Kidney epithelial cell (primary cell): ENCODE measurements at regions not wholly inside any gene's neighbourhood (a gene's known extent, or its start where the extent isn't known, plus 50 kb on each side); places are given as distances from the start of the nearest gene placed in this dataset.

Source experiments
- DNase-seq: peaks from one replicate; pipeline ENCODE4 v3.0.0-alpha.2; 2010; ENCODE audit warnings: low read depth
- H3K27me3 ChIP-seq: 2 replicates; pipeline ENCODE4 v1.6.0; 2011; ENCODE audit warnings: low read length; ENCODE audit not compliant: control insufficient read depth, insufficient read depth
- H3K36me3 ChIP-seq: 2 replicates; pipeline ENCODE4 v1.5.1; 2011; ENCODE audit warnings: low read length; ENCODE audit not compliant: control insufficient read depth, insufficient read depth
- H3K4me3 ChIP-seq: 2 replicates; pipeline ENCODE4 v1.5.1; 2011; ENCODE audit warnings: low read depth, mild to moderate bottlenecking, control low read depth, low read length
- CTCF ChIP-seq: IDR thresholded peaks from 2 replicates; pipeline ENCODE4 v1.5.1; 2011; ENCODE audit warnings: mild to moderate bottlenecking, moderate library complexity, low read length, control low read depth, inconsistent platforms; ENCODE audit not compliant: insufficient read depth, poor library complexity, severe bottlenecking

- no peak for DNase-seq
- Histone ChIP-seq H3K27me3 (no peaks in the 10 kb centered on the region), H3K36me3 (no peaks in the 10 kb centered on the region), H3K4me3 (no peak overlapping the region)
- no peak for TF ChIP-seq CTCF
These were observed 196.2 kb upstream of the DYNLRB2 start for GRCh38 chr16:80344570-80344969.

DNA sequence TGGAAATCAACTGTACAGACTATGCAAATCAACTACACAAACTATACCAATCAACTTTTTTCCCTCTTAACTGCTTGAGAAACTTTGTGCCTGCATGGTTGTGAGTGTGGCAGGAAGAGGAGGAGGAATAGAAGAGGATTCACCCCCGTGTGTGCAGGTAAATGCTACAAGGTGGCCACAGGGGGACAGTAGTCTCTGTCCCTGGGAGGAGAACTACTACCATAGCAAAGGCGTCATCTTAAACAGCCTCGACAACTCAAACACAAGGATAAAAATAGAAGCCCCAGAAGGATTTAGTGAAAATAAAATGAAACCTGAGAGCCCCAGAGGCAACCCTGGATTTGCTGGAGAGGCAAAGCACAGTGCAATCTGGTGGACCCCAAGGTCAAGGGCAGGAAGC, 199.5 kb upstream of the DYNLRB2 start:
- H3K4me3 ChIP-seq: no peak overlapping the region

DNA sequence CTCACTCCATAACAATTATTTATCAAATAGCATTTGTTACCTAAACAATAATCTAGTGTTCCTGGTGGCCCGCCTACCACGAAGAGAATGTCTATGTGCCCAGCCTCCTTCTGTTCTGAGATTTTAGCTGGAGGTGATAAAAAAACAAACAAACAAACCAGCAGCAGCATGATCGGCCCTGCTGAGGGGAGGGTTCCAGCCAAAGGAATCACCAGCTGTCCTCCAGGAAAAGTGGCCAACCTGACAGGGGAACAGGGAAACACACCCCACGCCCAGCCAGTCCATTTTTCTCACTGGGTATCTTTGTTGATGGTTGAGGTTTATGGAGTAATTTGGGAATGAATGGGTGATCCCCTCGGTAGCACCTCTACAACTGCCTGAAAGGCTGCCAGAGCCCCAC, 203.0 kb upstream of the DYNLRB2 start:
- no peak for DNase-seq
- no peak overlapping the region for H3K4me3 ChIP-seq
- no peak for TF ChIP-seq CTCF
- no peaks in the 10 kb centered on the region for H3K27me3 ChIP-seq
- no peaks in the 10 kb centered on the region for H3K36me3 ChIP-seq

More for the DNA sequence above, 199.5 kb upstream of the DYNLRB2 start:
- peak; percentile 11 for TF ChIP-seq CTCF
- DNase-seq: no peak
- H3K36me3 ChIP-seq: no peaks in the 10 kb centered on the region
- H3K27me3 ChIP-seq: no peaks in the 10 kb centered on the region

DNA sequence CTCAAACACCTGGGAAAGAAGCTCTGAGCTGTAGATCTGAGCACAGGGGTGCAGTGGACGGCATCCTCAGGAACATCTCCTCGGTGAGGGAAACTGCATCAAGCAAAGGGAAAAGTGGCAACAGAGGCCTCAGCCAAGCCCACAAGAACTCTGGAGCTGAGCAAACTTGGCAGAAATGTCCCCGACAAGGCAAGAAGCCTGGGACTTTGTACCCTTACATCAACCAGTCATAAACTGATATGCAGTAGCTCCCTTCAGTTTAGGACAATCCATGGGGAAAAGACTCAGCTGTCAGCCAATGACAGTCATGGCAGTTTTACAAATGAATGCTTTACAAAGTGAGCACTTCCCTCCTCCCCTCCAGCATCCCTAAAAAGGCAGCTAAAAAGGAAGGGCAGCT, 210.0 kb upstream of the DYNLRB2 start:
- DNase-seq: no peak
- no peaks in the 10 kb centered on the region for H3K27me3 ChIP-seq
- no peak for TF ChIP-seq CTCF
- H3K4me3 ChIP-seq: no peak overlapping the region
- H3K36me3 ChIP-seq: no peaks in the 10 kb centered on the region

DNA sequence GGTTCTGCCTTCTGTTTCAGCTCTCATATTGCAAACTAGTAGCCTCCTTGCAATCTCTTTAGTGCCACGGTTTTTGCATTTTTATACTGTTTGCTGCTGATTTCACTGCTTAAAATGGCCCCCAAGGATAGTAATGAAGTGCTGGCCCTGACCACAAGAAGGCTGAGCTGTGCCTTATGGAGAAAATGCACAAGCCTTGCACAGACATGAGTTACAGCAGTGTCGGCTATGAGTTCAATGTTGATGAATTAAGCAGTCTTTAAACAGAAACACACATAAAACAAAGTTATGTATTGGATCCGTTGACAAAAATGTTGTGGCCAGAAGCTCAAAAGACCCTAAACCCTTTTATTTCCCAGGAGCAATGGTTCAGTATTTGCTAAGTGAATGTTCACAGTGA, 210.6 kb upstream of the DYNLRB2 start:
- Histone ChIP-seq H3K27me3 (no peaks in the 10 kb centered on the region), H3K36me3 (no peaks in the 10 kb centered on the region), H3K4me3 (no peak overlapping the region)
- DNase-seq: no peak
- TF ChIP-seq CTCF: no peak

DNA sequence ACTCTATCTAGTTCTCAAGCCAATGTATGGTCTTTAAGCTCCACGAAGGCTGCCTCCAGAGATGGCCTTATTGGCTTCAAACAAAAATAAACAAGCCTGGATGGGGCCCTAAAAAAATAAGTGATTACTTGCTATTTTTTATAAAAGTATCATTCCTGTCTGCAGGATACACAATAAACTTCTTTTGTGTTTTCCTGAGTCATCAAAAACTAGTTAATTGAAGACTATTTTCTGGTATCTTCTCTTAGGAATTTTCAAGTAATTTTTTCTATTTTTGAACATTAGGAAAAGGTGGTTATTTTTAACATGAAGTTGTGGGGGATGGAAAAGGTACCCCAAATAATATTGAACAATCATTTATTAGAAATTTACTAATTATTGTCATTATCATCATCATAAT, 213.1 kb upstream of the DYNLRB2 start:
- Histone ChIP-seq H3K36me3 (no peaks in the 10 kb centered on the region), H3K27me3 (no peaks in the 10 kb centered on the region), H3K4me3 (no peak overlapping the region)
- DNase-seq: no peak
- no peak for TF ChIP-seq CTCF
